ENCODE measurements at regions not wholly inside any gene's neighbourhood (a gene's known extent, or its start where the extent isn't known, plus 50 kb on each side); places are given as distances from the start of the nearest gene placed in this dataset.

GRCh38 chr9:6149315-6149714 lies 66.3 kb upstream of the IL33 start:
- no peak overlapping the region for H2AFZ ChIP-seq (ENCODE audit: low read depth, low read length)

GRCh38 chr9:6147846-6148245 lies 67.8 kb upstream of the IL33 start:
- no peak overlapping the region for H3K9ac ChIP-seq (ENCODE audit: low read length)
- H2AFZ ChIP-seq (ENCODE audit: low read depth, low read length): no peak overlapping the region

More at GRCh38 chr9:6149315-6149714, 66.3 kb upstream of the IL33 start:
- TF ChIP-seq SMC3 (conservative IDR thresholded peaks at IDR 0.05; ENCODE audit: poor library complexity) (no peak), EZH2 (IDR thresholded peaks at IDR 0.05; ENCODE audit: borderline replicate concordance, insufficient read depth, low read length, poor library complexity, severe bottlenecking) (no peak), POLR2AphosphoS5 (IDR thresholded peaks at IDR 0.05) (no peak), MXI1 (conservative IDR thresholded peaks at IDR 0.05; ENCODE audit: poor library complexity, severe bottlenecking) (no peak), REST (IDR thresholded peaks at IDR 0.05; ENCODE audit: borderline replicate concordance) (no peak), TAF1 (IDR thresholded peaks at IDR 0.05; ENCODE audit: low read depth) (no peak), RAD21 (conservative IDR thresholded peaks at IDR 0.05) (no peak), EP300 (conservative IDR thresholded peaks at IDR 0.05; ENCODE audit: poor library complexity, severe bottlenecking) (no peak)
- TF ChIP-seq, protein P1, sequence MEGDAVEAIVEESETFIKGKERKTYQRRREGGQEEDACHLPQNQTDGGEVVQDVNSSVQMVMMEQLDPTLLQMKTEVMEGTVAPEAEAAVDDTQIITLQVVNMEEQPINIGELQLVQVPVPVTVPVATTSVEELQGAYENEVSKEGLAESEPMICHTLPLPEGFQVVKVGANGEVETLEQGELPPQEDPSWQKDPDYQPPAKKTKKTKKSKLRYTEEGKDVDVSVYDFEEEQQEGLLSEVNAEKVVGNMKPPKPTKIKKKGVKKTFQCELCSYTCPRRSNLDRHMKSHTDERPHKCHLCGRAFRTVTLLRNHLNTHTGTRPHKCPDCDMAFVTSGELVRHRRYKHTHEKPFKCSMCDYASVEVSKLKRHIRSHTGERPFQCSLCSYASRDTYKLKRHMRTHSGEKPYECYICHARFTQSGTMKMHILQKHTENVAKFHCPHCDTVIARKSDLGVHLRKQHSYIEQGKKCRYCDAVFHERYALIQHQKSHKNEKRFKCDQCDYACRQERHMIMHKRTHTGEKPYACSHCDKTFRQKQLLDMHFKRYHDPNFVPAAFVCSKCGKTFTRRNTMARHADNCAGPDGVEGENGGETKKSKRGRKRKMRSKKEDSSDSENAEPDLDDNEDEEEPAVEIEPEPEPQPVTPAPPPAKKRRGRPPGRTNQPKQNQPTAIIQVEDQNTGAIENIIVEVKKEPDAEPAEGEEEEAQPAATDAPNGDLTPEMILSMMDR (IDR thresholded peaks at IDR 0.05; ENCODE audit: poor library complexity, severe bottlenecking): no peak
- Histone ChIP-seq H3K79me2 (replicated peaks; ENCODE audit: insufficient read depth, low read length) (no peaks in the 10 kb centered on the region), H3K36me3 (ENCODE audit: insufficient read depth, low read length) (no peaks in the 10 kb centered on the region), H3K9me3 (ENCODE audit: low read length) (no peaks in the 10 kb centered on the region), H3K9ac (ENCODE audit: low read length) (no peak overlapping the region), H4K20me1 (ENCODE audit: insufficient read depth) (no peaks in the 10 kb centered on the region), H3K27ac (ENCODE audit: low read length) (no peak overlapping the region), H3K4me3 (ENCODE audit: low read length) (no peak overlapping the region), H3K27me3 (ENCODE audit: insufficient read depth, low read depth, low read length) (no peaks in the 10 kb centered on the region), H3F3A (ENCODE audit: insufficient read depth, low read length, poor library complexity, severe bottlenecking) (no peaks in the 10 kb centered on the region), H3K4me2 (ENCODE audit: low read length) (no peak overlapping the region), H3K9me2 (ENCODE audit: insufficient read depth, low read length) (no peaks in the 10 kb centered on the region)

More at GRCh38 chr9:6147846-6148245, 67.8 kb upstream of the IL33 start:
- Histone ChIP-seq H3K9me2 (ENCODE audit: insufficient read depth, low read length) (no peaks in the 10 kb centered on the region), H3K4me3 (ENCODE audit: low read length) (no peak overlapping the region), H3K79me2 (replicated peaks; ENCODE audit: insufficient read depth, low read length) (no peaks in the 10 kb centered on the region), H3F3A (ENCODE audit: insufficient read depth, low read length, poor library complexity, severe bottlenecking) (no peaks in the 10 kb centered on the region), H4K20me1 (ENCODE audit: insufficient read depth) (no peaks in the 10 kb centered on the region), H3K4me2 (ENCODE audit: low read length) (no peak overlapping the region), H3K27ac (ENCODE audit: low read length) (no peak overlapping the region), H3K27me3 (ENCODE audit: insufficient read depth, low read depth, low read length) (no peaks in the 10 kb centered on the region), H3K9me3 (ENCODE audit: low read length) (no peaks in the 10 kb centered on the region), H3K36me3 (ENCODE audit: insufficient read depth, low read length) (no peaks in the 10 kb centered on the region)
- TF ChIP-seq POLR2AphosphoS5 (IDR thresholded peaks at IDR 0.05) (no peak), RAD21 (conservative IDR thresholded peaks at IDR 0.05) (no peak), TAF1 (IDR thresholded peaks at IDR 0.05; ENCODE audit: low read depth) (no peak), EP300 (conservative IDR thresholded peaks at IDR 0.05; ENCODE audit: poor library complexity, severe bottlenecking) (no peak), SMC3 (conservative IDR thresholded peaks at IDR 0.05; ENCODE audit: poor library complexity) (no peak), REST (IDR thresholded peaks at IDR 0.05; ENCODE audit: borderline replicate concordance) (no peak), EZH2 (IDR thresholded peaks at IDR 0.05; ENCODE audit: borderline replicate concordance, insufficient read depth, low read length, poor library complexity, severe bottlenecking) (no peak), MXI1 (conservative IDR thresholded peaks at IDR 0.05; ENCODE audit: poor library complexity, severe bottlenecking) (no peak)
- TF ChIP-seq, protein P1 (IDR thresholded peaks at IDR 0.05; ENCODE audit: poor library complexity, severe bottlenecking): no peak
